ENCODE measurements at regions not wholly inside any gene's neighbourhood (a gene's known extent, or its start where the extent isn't known, plus 50 kb on each side); places are given as distances from the start of the nearest gene placed in this dataset.

DNA sequence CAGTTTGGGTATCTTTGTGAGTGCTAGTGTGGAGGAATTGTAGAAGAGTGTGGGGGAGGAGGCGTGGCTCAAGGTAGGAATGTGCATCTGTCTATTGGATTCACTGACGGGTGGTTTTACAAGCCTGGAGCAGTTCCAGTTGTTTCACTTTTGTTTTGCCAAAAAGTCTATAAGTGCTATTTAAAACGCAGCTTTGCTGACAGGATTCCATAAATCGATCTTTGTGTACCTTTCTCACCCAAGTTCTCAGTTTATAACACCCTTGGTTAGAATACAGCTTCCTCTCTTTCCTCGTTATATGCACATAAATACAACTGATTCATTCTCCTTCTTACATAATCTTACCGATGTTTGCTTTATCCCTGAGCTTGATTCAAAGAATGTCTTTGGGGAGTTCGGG lies 123.2 kb upstream of the UBE2E2 start:
- no peak for DNase-seq

DNA sequence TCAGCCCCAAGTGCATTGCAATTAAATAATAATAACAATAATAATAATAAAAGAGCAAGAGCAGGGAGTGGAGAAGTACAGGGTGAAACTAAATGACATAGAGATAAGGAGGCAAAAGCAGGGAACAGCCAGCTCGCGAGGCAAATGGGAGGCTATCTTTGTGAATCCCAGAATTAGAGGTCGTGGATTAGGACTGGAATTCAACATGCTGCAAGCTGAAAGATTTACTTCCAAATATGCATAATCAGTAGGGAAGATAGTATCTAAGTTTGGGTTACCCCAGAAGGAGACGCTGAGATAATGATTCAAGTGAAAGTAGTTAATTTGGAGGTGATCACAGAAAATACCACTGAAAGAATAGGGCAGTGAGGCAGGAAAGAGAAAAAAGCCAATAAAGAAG lies 119.4 kb upstream of the UBE2E2 start:
- DNase-seq, result no peak

DNA sequence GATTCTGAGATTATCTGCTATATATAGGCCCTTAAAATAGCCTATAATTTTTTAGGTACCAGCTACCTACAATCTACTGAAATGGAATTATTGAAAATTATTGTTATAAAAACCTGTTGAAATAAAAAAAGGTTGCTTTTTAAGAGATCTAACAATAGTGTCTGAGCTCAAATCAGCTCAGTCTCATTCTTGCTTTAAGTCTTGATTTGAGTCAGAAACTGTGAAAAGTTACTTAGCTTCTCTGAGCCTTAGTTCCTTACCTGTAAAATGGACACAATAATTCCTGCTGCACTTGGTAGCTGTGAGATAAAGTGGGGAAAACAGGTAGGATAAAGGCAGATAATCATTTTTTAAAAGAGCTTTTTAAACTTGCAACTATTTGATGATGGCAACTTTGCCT lies 118.8 kb upstream of the UBE2E2 start:
- DNase-seq, result no peak

DNA sequence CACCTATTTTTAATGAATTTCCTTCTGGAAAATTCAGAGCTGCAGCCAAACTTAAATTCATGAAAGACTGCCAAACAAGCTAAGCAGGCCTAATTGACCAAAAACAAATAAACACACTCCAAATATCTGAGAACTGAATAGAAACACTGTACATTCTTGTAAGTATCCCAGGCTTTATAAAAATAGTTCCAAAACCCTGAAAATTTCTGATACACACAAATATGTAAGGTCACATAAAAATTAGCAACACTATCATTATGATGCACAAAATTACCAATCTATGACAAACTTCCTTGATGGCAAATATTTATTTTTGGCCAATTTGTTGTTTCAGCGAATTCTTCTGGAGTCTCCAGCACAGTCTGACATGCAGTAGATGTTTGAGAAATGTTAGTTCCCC lies 117.9 kb upstream of the UBE2E2 start:
- DNase-seq, result no peak

DNA sequence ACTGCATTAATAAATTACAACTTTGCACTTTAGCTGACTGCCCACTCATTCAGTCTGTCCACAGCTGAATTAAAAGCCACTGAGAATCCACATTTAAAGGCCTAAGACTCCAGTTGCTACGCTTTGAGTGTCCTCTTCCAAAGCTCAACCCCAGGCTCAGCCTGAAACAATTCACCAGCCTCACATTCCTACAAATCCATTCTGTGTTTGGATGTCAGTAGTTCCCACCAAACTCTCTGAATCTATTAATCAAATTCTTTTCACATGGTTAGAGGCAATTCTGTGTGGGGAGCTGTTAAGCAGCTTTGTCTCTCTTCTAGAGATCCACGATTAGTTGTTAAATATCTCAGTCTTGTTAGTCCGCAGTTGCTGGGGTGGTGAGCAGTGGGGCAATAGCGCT lies 116.8 kb upstream of the UBE2E2 start:
- no peak for DNase-seq

DNA sequence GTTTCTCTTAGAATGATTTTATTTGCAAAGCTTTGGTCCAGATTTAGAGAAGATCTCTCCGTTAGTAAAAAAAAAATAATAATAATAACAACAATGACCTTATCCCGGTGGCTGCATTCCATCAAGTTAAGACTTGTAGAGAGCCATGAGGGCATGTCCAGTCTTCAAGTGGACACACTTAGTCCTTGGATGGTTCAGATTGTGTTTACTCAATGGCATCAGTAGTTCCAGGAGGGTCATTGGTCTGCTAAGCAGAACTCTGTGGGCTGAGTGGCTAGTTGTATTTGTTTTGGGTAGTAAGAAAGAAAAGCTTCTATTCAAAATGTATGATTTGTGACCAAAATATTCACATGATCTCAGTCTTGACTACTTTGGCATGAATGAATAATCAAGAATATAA lies 116.3 kb upstream of the UBE2E2 start:
- no peak for DNase-seq

DNA sequence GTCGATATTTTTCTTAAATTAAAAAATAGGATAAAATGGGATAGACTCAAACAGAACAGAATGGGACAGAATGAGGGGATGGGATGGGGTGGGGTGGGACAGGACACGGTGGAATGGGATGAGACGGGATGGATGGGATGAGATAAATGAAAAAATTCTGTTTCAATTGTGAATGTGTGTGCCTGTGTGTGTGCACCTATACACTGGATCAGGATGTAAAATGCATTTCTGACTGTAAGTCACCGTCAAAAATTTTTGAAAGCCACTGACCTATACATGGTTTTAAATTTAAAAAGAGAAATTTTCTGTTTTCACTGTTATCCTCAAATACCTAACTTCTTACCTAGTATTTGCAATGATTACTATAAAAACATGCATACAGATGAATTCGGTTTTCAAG lies 108.7 kb upstream of the UBE2E2 start:
- no peak for DNase-seq

DNA sequence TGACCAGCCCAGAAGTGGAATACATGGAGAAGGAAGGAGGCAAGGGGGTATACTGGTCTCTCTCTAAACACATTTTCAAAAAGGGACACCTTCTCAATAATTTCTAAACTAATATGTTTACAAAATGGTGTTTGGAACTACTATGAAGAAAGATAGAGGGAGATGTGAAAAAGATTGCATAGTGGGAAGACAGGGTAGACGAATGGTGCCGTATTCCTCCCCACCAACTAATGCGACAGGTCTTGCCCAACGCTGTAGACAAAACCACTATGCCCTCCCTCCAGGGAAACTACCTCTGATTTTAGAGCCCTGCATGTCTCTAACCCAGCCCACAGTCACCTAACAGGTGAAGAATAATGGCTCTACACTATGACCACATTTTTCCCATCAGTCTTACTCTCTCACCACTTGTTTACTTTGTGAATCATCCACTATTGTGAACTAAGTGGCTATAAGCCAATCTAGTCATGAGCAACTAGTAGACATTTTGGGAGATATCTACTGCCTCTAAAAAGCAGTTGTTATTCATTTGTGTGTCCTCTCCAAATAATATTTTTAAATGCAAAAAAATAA lies 108.2 kb upstream of the UBE2E2 start:
- DNase-seq, result no peak

DNA sequence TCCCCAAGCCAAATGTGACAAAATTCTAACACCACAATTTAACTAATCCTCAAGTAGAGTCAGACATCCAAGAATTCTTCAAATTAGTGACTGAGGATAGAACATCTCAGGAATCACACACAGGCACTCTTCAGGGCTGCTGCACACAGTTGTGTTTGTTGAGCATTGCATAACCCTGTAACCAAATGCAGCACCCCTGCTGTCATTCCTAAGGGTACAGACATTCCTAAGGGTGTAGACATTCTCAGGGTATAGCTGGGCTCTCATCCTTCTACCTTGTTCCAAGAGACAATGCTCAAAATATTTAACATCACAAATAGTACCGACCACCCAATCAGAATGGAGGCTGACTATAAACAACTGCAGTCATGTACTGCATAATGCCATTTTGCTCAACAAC lies 107.1 kb upstream of the UBE2E2 start:
- no peak for DNase-seq

DNA sequence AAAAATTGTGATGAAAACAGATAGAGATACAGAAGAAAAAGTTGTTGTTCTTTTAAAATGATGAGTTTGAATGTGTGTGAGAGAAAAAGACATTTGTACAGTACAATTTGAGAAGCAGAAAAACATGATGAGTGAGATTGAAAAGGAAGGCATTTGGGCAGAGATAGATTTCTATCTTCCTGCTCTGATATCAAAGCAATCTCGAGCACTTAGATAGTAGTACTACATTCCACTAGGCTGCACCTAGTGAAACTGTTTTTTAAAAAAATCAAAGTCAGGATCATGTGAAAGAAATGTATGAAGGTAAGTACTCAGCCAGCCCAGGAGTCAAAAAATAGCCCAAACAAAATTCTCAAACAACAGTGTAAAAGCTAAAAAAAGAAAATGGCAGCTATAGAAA lies 104.1 kb upstream of the UBE2E2 start:
- DNase-seq, result no peak

DNA sequence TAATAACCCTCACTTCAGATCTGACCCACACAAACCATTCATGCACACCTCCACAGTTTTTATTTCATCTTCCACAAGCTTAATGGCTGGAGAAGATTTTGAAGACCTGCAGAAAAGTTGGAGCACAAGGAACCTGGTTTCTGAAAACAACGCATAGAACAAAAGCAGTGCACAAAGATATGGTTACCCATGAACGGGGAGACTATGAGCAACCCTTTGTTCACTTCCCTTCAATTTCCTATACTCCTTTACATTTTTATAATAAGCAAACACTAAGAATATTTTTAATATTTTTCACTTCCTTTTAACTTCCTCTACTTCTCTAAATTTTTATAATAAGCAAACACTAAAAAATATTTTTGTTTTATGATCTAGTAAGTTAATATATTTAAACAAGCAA lies 103.5 kb upstream of the UBE2E2 start:
- DNase-seq, result no peak

DNA sequence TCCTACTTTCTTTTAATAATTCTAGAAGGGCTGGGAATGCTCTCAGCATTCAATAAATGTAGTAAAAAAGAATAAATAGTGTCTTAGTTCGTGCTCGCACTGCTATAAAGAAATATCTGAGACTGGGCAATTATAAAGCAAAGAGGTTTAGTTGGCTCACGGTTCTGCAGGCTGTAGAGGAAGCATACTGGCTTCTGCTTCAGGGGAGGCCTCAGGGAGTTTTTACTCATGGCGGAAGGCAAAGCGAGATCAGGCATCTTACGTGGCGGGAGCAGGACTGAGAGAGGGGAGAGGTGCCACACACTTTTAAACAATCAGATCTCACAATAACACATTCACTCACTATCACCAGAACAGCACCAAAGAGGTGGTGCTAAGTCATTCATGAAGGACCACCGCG lies 103.0 kb upstream of the UBE2E2 start:
- DNase-seq, result no peak

DNA sequence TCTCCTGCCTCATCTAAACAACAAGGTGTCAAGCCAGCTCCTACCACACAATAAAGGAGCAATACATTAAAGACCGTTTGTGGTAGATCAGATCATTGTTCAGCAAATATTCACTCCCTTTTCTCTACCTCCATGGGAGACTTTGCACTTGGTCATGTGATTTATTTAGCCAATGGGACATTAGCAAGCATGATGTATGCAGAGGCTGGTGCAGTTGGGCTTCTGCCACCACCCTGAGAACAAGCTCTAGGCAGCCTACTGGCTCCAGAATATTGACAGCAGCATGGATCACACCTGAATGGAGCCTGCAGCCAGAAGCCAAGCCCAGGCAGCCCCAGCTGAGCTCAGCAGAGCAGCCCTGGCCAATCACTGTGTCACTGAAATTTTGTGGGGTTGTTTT lies 99.4 kb upstream of the UBE2E2 start:
- no peak for DNase-seq

DNA sequence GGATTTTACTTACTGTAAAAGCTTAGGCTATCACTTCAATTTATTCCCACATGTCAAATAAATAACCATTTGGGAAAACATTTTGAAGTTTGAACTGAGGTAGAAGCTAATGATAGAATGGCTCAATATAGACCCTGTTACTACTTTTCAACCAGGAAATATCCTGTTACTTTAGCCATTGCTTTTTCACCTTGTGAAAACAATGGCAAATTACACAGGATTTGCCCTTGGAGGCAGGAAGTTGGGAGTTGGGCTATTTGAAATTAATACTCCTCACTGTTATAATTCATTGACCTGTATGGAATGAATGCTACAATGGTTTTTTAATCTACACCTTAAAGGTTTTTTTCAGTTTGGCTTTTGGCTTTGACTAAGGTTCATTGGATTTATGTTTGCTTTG lies 98.1 kb upstream of the UBE2E2 start:
- DNase-seq, result no peak

DNA sequence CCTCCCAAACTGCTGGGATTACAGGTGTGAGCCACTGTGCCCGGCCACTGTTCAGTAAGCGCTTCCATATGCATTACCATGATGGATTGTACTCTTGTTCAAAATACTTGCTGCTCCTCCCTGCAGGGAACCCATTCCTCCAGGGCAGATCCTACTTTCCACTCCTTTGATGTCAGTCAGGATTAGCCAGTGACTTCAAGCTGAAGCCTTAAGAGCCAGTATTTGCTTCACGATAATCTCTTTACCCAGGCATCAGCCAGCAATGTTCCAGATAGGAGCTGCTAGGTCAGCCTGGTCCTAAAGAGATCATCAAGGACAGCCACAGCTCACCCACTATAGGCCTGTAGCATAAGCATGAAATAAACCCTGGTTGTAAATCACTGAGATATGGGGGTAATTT lies 96.5 kb upstream of the UBE2E2 start:
- DNase-seq, result no peak

DNA sequence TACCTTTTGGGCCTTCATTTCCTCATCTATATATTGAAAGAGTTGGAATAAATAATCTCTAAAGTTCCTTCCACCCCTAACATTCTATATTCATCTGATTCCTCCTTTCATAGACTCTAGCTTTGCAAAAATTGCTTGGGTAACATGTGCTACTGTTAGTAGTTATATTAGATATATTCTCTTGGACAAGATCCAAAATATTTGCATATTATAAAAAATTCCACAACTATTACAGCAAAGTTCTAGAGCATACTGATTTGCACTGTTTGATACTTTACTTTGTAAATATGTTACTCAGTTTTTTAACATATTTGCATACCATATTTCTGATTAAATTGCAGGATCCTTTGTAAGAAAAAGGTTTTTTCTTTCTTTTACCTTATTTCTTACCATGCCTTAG lies 95.9 kb upstream of the UBE2E2 start:
- DNase-seq, result no peak

DNA sequence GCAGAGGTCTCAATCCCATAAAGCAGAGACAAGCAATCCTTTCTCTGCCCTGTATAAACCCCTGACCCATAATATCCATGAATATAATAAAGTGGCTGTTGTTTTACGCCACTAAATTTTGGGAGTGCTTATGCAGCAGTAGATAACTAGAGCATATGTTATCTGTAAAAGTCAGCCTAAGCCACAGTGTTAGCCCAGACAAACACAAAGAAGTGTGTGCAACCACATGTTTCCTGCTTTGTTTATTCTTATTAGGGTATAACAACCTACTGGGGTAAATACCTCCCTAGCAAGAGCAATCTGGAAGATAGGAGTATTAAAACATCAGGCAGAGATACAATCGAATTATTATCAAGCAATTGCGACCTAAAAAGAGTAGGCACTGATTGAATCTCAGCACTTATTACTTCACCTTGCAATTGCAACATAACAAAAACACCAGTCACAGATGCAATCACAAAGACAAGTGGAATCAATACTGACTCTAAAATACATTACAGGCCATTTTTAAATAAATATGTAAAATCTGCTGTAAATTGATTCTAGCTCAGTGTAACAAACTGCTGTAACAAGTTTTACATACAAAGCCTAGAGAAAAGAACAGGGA lies 94.6 kb upstream of the UBE2E2 start:
- no peak for DNase-seq

DNA sequence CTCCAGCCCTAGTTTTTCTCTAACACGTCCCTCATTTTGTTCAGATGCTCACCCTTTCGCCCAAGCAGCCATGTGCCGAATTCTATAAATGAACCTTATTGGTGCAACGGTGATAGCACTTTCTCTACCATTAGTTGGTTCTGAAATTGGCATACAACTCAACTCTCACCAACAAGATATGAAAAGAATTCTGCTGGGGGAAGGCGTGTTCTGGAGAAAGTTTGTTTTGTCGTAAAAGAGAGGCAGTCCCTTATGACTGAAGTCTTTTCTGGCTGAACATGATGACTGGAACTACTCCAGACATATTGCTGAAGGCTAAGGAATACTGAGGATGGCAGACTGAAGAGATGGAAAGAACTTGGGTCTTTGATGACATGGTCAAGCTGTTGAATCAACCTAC lies 91.8 kb upstream of the UBE2E2 start:
- no peak for DNase-seq

DNA sequence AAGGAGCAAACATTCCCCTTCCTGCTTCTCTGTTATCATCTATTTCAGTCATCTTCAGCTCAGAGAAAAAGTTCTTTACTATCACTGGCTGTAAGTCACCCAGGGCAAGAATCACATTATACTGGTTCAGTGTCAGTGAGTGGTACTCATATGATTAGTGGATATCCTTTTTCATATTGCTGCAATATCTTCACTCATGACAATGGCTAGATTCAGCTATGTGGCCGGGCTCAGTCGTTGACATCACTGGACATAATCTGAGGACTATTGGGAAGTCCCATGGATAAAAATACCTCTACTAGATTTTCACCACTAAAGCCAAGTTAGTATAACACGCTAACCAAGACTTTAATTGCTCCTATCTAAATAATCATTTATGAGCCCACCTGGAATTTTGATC lies 91.3 kb upstream of the UBE2E2 start:
- no peak for DNase-seq

DNA sequence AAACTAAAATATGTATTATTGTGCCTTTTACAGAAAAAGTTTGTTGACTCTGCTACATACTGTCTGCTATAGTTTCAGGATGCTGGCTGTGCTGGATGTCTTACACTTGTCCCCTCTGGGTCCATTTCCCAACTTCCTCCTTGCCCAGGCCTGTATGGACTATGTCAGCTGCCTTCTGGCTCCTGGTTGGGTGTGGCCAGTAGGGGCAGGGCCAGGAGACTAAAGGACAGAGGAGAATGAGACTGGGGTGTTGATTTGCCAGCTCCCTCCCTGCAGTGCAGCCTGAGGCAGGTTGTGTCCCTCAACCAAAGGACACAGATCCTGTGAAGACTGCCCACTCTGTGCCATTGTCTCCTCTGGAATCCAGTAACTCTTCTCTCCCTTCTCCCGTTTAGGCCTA lies 90.6 kb upstream of the UBE2E2 start:
- DNase-seq, result no peak

DNA sequence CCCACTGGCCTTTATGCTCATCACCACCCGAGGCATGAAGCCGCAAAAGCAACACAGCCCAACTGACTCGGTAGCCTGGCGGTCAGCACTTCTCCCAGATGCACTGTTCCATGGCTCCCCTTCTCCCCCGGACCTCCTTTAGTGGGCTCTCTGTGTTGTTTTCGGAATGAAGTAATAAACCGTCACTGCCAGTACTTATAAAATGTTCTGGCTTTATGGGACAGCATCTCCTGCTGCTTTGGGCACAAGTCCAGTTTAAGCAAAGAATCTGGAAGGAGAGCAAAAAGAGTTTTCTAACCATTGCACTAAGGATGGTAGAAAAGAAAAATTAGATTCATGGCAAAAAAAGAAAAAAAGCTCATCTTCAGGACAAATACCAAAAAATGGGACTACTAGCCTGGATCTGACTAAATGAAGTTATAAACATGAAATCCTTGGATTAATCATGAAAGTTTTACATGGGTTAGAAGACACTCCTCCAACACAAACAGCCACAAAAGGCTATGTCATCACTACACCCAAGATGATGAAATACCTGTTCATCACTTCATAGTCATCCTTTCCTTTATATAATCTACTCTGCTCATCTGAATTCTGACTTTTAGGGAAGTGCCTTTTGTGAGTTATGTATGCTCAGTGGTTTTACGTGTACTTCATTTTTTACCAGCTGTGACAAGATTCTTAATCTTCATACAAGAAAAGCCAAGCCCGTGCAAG lies 89.5 kb upstream of the UBE2E2 start:
- no peak for DNase-seq

DNA sequence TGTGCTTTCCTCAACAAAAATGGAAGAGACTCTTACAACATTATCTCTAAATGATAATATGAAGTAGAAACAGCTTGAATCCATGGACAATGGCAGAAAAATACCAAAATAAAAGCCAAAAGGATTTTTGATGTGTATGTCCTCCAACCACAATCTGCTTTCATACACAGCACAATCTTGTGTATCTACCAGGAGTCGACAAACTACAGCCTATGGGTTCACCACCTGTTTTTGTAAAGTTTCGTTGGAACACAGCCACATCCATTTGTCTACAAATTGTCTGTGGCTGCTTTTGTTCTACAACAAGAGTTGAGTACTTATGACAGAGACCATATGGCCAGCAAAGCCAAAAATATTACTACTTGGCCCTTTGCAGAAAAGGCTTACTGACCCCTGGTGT lies 88.7 kb upstream of the UBE2E2 start:
- DNase-seq, result no peak

DNA sequence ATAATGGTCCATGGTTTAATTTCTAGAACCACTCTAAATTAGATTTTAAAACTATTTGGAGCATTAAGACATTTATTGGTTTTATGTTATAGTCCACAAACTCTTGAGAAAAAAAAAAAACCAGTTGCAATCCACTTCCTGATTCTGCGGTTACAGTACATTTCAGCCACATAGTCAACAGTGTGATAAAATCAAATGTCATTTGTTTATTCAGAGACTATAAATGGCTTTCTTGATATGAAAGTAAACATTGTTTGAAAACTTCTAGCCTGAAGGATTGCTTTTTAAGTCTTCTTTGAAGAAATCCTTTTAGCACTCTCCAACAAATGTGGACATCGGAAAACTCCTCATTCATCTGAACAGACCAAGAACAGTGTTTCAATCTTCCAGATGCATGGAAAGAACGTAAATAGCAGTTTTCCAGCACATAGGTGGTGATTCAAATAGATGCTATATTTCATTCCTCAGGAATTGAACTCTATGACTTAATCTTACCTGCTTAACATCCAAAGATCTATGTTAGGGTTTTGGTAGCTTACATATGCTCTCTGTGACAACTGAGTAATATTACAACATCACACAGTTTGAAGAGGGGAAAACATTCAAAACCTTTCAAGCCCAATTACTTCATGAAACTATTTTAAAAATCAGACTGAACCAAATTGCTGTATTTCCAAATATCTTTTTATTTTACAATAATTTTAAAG lies 87.8 kb upstream of the UBE2E2 start:
- DNase-seq, result no peak
